GM12892 (cell line): ENCODE measurements at regions not wholly inside any gene's neighbourhood (a gene's known extent, or its start where the extent isn't known, plus 50 kb on each side); places are given as distances from the start of the nearest gene placed in this dataset.

Source experiments
- POLR2A ChIP-seq: IDR thresholded peaks from 2 replicates; pipeline ENCODE4 v1.6.1; 2011; ENCODE audit warnings: low read depth, low read length, control low read depth
- POLR2AphosphoS5 ChIP-seq: IDR thresholded peaks from 2 replicates; pipeline ENCODE4 v1.6.1; 2011; ENCODE audit warnings: low read depth, low read length, control low read depth
- TAF1 ChIP-seq: IDR thresholded peaks from 2 replicates; pipeline ENCODE4 v1.6.1; 2011; ENCODE audit warnings: low read depth, mild to moderate bottlenecking, control low read depth, low read length, borderline replicate concordance

DNA sequence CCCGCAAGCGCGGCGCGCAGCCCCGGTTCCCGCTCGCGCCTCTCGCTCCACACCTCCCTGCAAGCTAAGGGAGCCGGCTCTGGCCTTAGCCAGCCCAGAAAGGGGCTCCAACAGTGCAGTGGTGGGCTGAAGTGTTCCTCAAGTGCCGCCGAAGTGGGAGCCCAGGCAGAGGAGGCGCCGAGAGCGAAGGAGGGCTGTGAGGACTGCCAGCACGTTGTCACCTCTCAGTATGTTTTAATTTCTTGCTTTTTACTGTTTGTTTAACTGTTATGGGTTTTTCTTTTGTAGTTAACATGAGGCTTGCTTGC is 1525.7 kb downstream of the SI start:
- TF ChIP-seq POLR2A: no peak
- TF ChIP-seq POLR2AphosphoS5: no peak
- TF ChIP-seq TAF1: no peak
